Cardiac muscle cell (in vitro differentiated cells and primary cell): ENCODE measurements at regions not wholly inside any gene's neighbourhood (a gene's known extent, or its start where the extent isn't known, plus 50 kb on each side); places are given as distances from the start of the nearest gene placed in this dataset.

Experiments
- DNase-seq, 2 donors: peaks; one replicate each; pipeline versions ENCODE4 v3.0.0 to v3.0.0-alpha.2; 2010 to 2017; ENCODE audit warnings: low read depth in 1 of 2, low spot score in 1 of 2
- H3K27ac ChIP-seq: fragments of 200-600 bp; sonication (generic); 2 replicates; pipeline ENCODE4 v1.5.1; 2016
- H3K27me3 ChIP-seq: fragments of 200-600 bp; sonication (generic); 2 replicates; pipeline ENCODE4 v1.6.0; 2016; ENCODE audit warnings: control low read depth
- H3K36me3 ChIP-seq: fragments of 200-600 bp; sonication (generic); 2 replicates; pipeline ENCODE4 v1.5.1; 2016; ENCODE audit warnings: control low read depth
- H3K4me1 ChIP-seq: fragments of 200-600 bp; sonication (generic); 2 replicates; pipeline ENCODE4 v1.8.1; 2017; ENCODE audit warnings: low read depth, mild to moderate bottlenecking, mixed run types
- H3K4me3 ChIP-seq: fragments of 200-600 bp; sonication (generic); 2 replicates; pipeline ENCODE4 v1.5.1; 2016; ENCODE audit warnings: mild to moderate bottlenecking
- H3K9me3 ChIP-seq: fragments of 200-600 bp; sonication (generic); 2 replicates; pipeline ENCODE4 v1.5.1; 2017; ENCODE audit warnings: low read depth, mild to moderate bottlenecking, control low read depth
- TF ChIP-seq, protein P1 (sequence below): IDR thresholded peaks from 2 replicates; pipeline ENCODE4 v1.5.1; 2012; ENCODE audit warnings: low read depth, mild to moderate bottlenecking, low read length

DNA sequence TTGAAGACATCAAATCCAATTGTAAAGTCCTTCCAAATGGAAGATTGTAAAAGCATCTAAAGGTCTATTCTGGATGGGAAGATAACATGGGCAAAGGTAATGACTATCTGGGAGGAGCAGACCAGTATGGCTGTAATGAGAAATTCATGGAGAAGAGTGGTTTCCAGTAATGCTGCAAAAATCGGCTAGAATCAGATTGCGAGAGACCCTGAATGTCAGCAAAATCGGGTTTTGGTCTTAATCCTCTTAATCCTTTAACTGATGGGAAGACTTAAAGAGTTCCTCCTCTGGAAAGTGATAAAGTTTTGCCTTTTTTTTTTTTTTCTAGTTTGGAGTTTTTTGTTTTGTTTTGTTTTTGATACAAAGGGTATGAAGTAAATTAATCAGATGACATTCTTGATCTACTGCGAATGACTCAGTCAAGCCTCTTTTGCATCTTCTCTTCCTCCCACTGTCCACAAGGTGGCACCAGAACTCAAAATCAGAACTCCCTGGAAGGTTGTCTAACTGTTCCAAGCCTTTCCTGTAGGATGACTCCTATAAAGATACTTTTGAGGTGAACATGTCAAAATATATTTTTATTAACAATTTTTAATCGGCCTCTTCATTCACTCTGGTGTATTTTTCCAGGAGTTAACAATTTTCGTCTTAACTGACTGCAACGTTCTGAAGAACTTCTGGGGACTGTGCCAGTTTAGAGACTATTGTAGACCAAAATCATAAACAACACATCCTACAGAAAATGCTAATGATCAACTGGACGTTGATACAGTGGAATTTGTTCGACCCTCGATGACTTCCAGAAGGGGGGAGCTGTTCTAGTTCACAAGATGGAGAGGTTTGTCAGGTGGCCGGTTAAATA, 213.3 kb upstream of the MIR17HG start:
- TF ChIP-seq, protein P1, sequence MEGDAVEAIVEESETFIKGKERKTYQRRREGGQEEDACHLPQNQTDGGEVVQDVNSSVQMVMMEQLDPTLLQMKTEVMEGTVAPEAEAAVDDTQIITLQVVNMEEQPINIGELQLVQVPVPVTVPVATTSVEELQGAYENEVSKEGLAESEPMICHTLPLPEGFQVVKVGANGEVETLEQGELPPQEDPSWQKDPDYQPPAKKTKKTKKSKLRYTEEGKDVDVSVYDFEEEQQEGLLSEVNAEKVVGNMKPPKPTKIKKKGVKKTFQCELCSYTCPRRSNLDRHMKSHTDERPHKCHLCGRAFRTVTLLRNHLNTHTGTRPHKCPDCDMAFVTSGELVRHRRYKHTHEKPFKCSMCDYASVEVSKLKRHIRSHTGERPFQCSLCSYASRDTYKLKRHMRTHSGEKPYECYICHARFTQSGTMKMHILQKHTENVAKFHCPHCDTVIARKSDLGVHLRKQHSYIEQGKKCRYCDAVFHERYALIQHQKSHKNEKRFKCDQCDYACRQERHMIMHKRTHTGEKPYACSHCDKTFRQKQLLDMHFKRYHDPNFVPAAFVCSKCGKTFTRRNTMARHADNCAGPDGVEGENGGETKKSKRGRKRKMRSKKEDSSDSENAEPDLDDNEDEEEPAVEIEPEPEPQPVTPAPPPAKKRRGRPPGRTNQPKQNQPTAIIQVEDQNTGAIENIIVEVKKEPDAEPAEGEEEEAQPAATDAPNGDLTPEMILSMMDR = peak; percentile 87
- H3K9me3 ChIP-seq = no peaks in the 10 kb centered on the region
- H3K36me3 ChIP-seq = no peaks in the 10 kb centered on the region
- peaks cover 7% of the 10 kb centered on the region for H3K4me1 ChIP-seq
- H3K27ac ChIP-seq = no peak overlapping the region
- peak; percentile 70 to 80 for DNase-seq
- H3K27me3 ChIP-seq = no peaks in the 10 kb centered on the region
- H3K4me3 ChIP-seq = no peak overlapping the region

GRCh38 chr13:91134803-91135184, 212.7 kb upstream of the MIR17HG start:
- TF ChIP-seq, protein P1 = no peak
- H3K4me1 ChIP-seq = peaks cover 7% of the 10 kb centered on the region
- no peak for DNase-seq
- H3K27ac ChIP-seq = no peak overlapping the region
- H3K4me3 ChIP-seq = no peak overlapping the region
- no peaks in the 10 kb centered on the region for H3K36me3 ChIP-seq
- no peaks in the 10 kb centered on the region for H3K9me3 ChIP-seq
- H3K27me3 ChIP-seq = no peaks in the 10 kb centered on the region

GRCh38 chr13:91135376-91135775, 212.1 kb upstream of the MIR17HG start:
- H3K27ac ChIP-seq = no peak overlapping the region
- H3K27me3 ChIP-seq = no peaks in the 10 kb centered on the region
- no peak for DNase-seq
- TF ChIP-seq, protein P1 = no peak
- peaks cover 7% of the 10 kb centered on the region for H3K4me1 ChIP-seq
- H3K4me3 ChIP-seq = no peak overlapping the region
- H3K36me3 ChIP-seq = no peaks in the 10 kb centered on the region
- no peaks in the 10 kb centered on the region for H3K9me3 ChIP-seq

DNA sequence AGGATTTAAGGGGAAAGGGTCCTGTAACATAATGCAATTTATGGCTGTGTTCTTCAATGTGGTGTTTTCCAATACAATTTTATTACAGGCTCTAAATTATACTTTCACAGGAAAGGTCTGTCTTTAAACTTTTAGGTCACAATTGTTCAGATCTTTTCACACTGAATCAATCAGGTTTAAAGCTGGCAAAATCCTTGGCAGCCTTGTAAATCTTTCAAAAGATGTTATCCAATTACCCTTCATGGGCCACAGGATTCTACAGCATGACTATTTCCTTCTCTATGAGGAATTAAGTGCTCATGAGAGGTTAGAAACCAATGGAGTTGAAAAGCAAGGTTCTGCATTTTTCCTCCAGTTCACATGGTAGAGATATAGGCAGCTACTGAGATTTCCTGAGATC, 211.5 kb upstream of the MIR17HG start:
- Histone ChIP-seq H3K4me1 (peaks cover 7% of the 10 kb centered on the region), H3K4me3 (no peak overlapping the region), H3K9me3 (no peaks in the 10 kb centered on the region), H3K27me3 (no peaks in the 10 kb centered on the region), H3K27ac (no peak overlapping the region), H3K36me3 (no peaks in the 10 kb centered on the region)
- TF ChIP-seq, protein P1 = no peak
- DNase-seq = no peak

GRCh38 chr13:91136806-91137205, 210.7 kb upstream of the MIR17HG start:
- peaks cover 7% of the 10 kb centered on the region for H3K4me1 ChIP-seq
- no peak overlapping the region for H3K27ac ChIP-seq
- TF ChIP-seq, protein P1 = no peak
- no peaks in the 10 kb centered on the region for H3K9me3 ChIP-seq
- no peak overlapping the region for H3K4me3 ChIP-seq
- no peak for DNase-seq
- no peaks in the 10 kb centered on the region for H3K36me3 ChIP-seq
- no peaks in the 10 kb centered on the region for H3K27me3 ChIP-seq
